BLaER1 treated with 17β-estradiol and CSF1 and Interleukin-3, amounts not matched to agents 10 nM and 100 nM (cell line): ENCODE measurements at regions not wholly inside any gene's neighbourhood (a gene's known extent, or its start where the extent isn't known, plus 50 kb on each side); places are given as distances from the start of the nearest gene placed in this dataset.

ENCODE experiments used
- H3K27ac ChIP-seq, 11 experiments: shearing (Covaris generic); formaldehyde crosslinking; 2 replicates each; pipeline ENCODE4 v1.8.1; 2022
- H3K27me3 ChIP-seq, 11 experiments: shearing (Covaris generic); formaldehyde crosslinking; 2 replicates each; pipeline ENCODE4 v1.8.1; 2022
- H3K36me3 ChIP-seq, 11 experiments: shearing (Covaris generic); formaldehyde crosslinking; 2 replicates each; pipeline ENCODE4 v1.8.1; 2022
- H3K4me1 ChIP-seq, 10 experiments: shearing (Covaris generic); formaldehyde crosslinking; 2 replicates each; pipeline ENCODE4 v1.8.1; 2022
- H3K4me2 ChIP-seq, 11 experiments: shearing (Covaris generic); formaldehyde crosslinking; 2 replicates each; pipeline ENCODE4 v1.8.1; 2022
- H3K4me3 ChIP-seq, 10 experiments: shearing (Covaris generic); formaldehyde crosslinking; 2 replicates each; pipeline ENCODE4 v1.8.1; 2022
- H3K9ac ChIP-seq, 11 experiments: shearing (Covaris generic); formaldehyde crosslinking; 2 replicates each; pipeline ENCODE4 v1.8.1; 2022
- H3K9me3 ChIP-seq, 11 experiments: shearing (Covaris generic); formaldehyde crosslinking; replicated peaks in 1 of 11; 2 replicates each; pipeline ENCODE4 v1.8.1; 2022
- H4K20me1 ChIP-seq, 11 experiments: shearing (Covaris generic); formaldehyde crosslinking; 2 replicates each; pipeline ENCODE4 v1.8.1; 2022
- Cebpa-rat ChIP-seq, 11 experiments: shearing (Covaris generic); IDR thresholded peaks; 2 replicates each; pipeline ENCODE4 v1.8.1; 2022

- Histone ChIP-seq H3K27ac (no peak overlapping the region), H3K4me2 (no peak overlapping the region; a peak in 1 of 22 replicates), H3K4me1 (peaks cover 0 to 25% (median 14%) of the 10 kb centered on the region in 10 experiments; a peak in 13 of 20 replicates)
Observed at GRCh38 chr2:120794716-120795115, 59.0 kb downstream of the GLI2 start.

GRCh38 chr2:120796094-120796493 lies 60.4 kb downstream of the GLI2 start:
- H3K27ac ChIP-seq = no peak overlapping the region
- no peak overlapping the region for H3K9ac ChIP-seq
- peaks cover 0 to 25% (median 14%) of the 10 kb centered on the region in 10 experiments; a peak in 13 of 20 replicates for H3K4me1 ChIP-seq
- no peak overlapping the region for H3K4me3 ChIP-seq
- no peaks in the 10 kb centered on the region for H3K9me3 ChIP-seq
- no peak overlapping the region for H3K4me2 ChIP-seq
- no peaks in the 10 kb centered on the region for H4K20me1 ChIP-seq
- TF ChIP-seq Cebpa-rat (IDR thresholded peaks at IDR 0.05) = no peak
- H3K36me3 ChIP-seq = no peaks in the 10 kb centered on the region
- H3K27me3 ChIP-seq = no peaks in the 10 kb centered on the region

More at GRCh38 chr2:120794716-120795115, 59.0 kb downstream of the GLI2 start:
- no peak for TF ChIP-seq Cebpa-rat (IDR thresholded peaks at IDR 0.05)
- no peaks in the 10 kb centered on the region for H3K9me3 ChIP-seq
- H3K9ac ChIP-seq = no peak overlapping the region
- no peaks in the 10 kb centered on the region; a peak in 2 of 22 replicates for H4K20me1 ChIP-seq
- no peaks in the 10 kb centered on the region for H3K36me3 ChIP-seq
- no peak overlapping the region for H3K4me3 ChIP-seq
- no peaks in the 10 kb centered on the region for H3K27me3 ChIP-seq

- H3K27me3 ChIP-seq = no peaks in the 10 kb centered on the region
- H3K4me3 ChIP-seq = no peak overlapping the region
- H3K36me3 ChIP-seq = no peaks in the 10 kb centered on the region
- peaks cover 0 to 25% (median 14%) of the 10 kb centered on the region in 10 experiments; a peak in 13 of 20 replicates for H3K4me1 ChIP-seq
- no peak overlapping the region; a peak in 1 of 22 replicates for H3K4me2 ChIP-seq
- TF ChIP-seq Cebpa-rat (IDR thresholded peaks at IDR 0.05) = no peak
- H3K9me3 ChIP-seq = no peaks in the 10 kb centered on the region
- no peaks in the 10 kb centered on the region for H4K20me1 ChIP-seq
- no peak overlapping the region for H3K27ac ChIP-seq
- no peak overlapping the region for H3K9ac ChIP-seq
Observed at GRCh38 chr2:120797421-120798221, 62.0 kb downstream of the GLI2 start.

GRCh38 chr2:120798567-120799247 lies 63.0 kb downstream of the GLI2 start:
- H3K9ac ChIP-seq = no peak overlapping the region
- no peaks in the 10 kb centered on the region for H3K36me3 ChIP-seq
- no peak for TF ChIP-seq Cebpa-rat (IDR thresholded peaks at IDR 0.05)
- H3K9me3 ChIP-seq = no peaks in the 10 kb centered on the region
- H3K4me1 ChIP-seq = peaks cover 0 to 32% (median 18%) of the 10 kb centered on the region in 10 experiments; a peak in 15 of 20 replicates
- H3K27me3 ChIP-seq = no peaks in the 10 kb centered on the region
- peak overlapping the region in 2 of 11 experiments; percentile 1 to 2; a peak in 3 of 22 replicates for H3K4me2 ChIP-seq
- H3K27ac ChIP-seq = 0 out of 22 replicates have a peak overlapping the region, but pooled peaks of 1 of the 11 experiments have one; percentile 13
- H4K20me1 ChIP-seq = no peaks in the 10 kb centered on the region
- no peak overlapping the region for H3K4me3 ChIP-seq

GRCh38 chr2:120802158-120802557 lies 66.5 kb downstream of the GLI2 start:
- no peak overlapping the region for H3K4me2 ChIP-seq
- H4K20me1 ChIP-seq = no peaks in the 10 kb centered on the region; a peak in 1 of 22 replicates
- H3K9me3 ChIP-seq = no peaks in the 10 kb centered on the region
- no peak overlapping the region for H3K9ac ChIP-seq
- no peaks in the 10 kb centered on the region for H3K36me3 ChIP-seq
- no peak overlapping the region for H3K4me3 ChIP-seq
- H3K4me1 ChIP-seq = peaks cover 0 to 58% (median 40%) of the 10 kb centered on the region in 10 experiments; a peak in 15 of 20 replicates
- no peaks in the 10 kb centered on the region for H3K27me3 ChIP-seq
- TF ChIP-seq Cebpa-rat (IDR thresholded peaks at IDR 0.05) = no peak
- H3K27ac ChIP-seq = no peak overlapping the region

GRCh38 chr2:120802867-120803484 lies 67.3 kb downstream of the GLI2 start:
- H3K27me3 ChIP-seq = no peaks in the 10 kb centered on the region

GRCh38 chr2:120803764-120804335 lies 68.2 kb downstream of the GLI2 start:
- H3K27me3 ChIP-seq = no peaks in the 10 kb centered on the region
- H3K4me2 ChIP-seq = peak overlapping the region in 9 of 11 experiments; percentile 22 to 84 (median 75); a peak in 17 of 22 replicates
- TF ChIP-seq Cebpa-rat (IDR thresholded peaks at IDR 0.05) = no peak
- H3K9ac ChIP-seq = peak overlapping the region in 1 of 11 experiments; percentile 0; a peak in 1 of 22 replicates
- no peaks in the 10 kb centered on the region for H3K9me3 ChIP-seq
- no peak overlapping the region for H3K4me3 ChIP-seq
- peaks cover 0 to 62% (median 45%) of the 10 kb centered on the region in 10 experiments; a peak in 15 of 20 replicates for H3K4me1 ChIP-seq
- H3K36me3 ChIP-seq = no peaks in the 10 kb centered on the region
- H4K20me1 ChIP-seq = no peaks in the 10 kb centered on the region; a peak in 1 of 22 replicates
- H3K27ac ChIP-seq = no peak overlapping the region

More at GRCh38 chr2:120802867-120803484, 67.3 kb downstream of the GLI2 start:
- no peak overlapping the region for H3K4me3 ChIP-seq
- H3K4me1 ChIP-seq = peaks cover 0 to 61% (median 42%) of the 10 kb centered on the region in 10 experiments; a peak in 15 of 20 replicates
- peak overlapping the region in 7 of 11 experiments; percentile 55 to 84 (median 76); a peak in 14 of 22 replicates for H3K4me2 ChIP-seq
- TF ChIP-seq Cebpa-rat (IDR thresholded peaks at IDR 0.05) = no peak
- H3K36me3 ChIP-seq = no peaks in the 10 kb centered on the region
- H3K9ac ChIP-seq = no peak overlapping the region
- H4K20me1 ChIP-seq = no peaks in the 10 kb centered on the region; a peak in 1 of 22 replicates
- H3K9me3 ChIP-seq = no peaks in the 10 kb centered on the region
- H3K27ac ChIP-seq = no peak overlapping the region

GRCh38 chr2:120804459-120804858 lies 68.8 kb downstream of the GLI2 start:
- peak overlapping the region in 9 of 11 experiments; percentile 22 to 84 (median 75); a peak in 18 of 22 replicates for H3K4me2 ChIP-seq
- no peaks in the 10 kb centered on the region; a peak in 1 of 22 replicates for H4K20me1 ChIP-seq
- no peak overlapping the region for H3K9ac ChIP-seq
- no peaks in the 10 kb centered on the region for H3K27me3 ChIP-seq
- H3K27ac ChIP-seq = no peak overlapping the region
- no peaks in the 10 kb centered on the region for H3K36me3 ChIP-seq
- H3K4me1 ChIP-seq = peaks cover 4 to 67% (median 49%) of the 10 kb centered on the region in 10 experiments
- TF ChIP-seq Cebpa-rat (IDR thresholded peaks at IDR 0.05) = no peak
- H3K9me3 ChIP-seq = no peaks in the 10 kb centered on the region
- H3K4me3 ChIP-seq = no peak overlapping the region
